H4 (cell line): ENCODE measurements at regions not wholly inside any gene's neighbourhood (a gene's known extent, or its start where the extent isn't known, plus 50 kb on each side); places are given as distances from the start of the nearest gene placed in this dataset.
"Not testable (repeated sequence)": the region's sequence is repeated elsewhere in the genome, so short reads cannot be mapped to it uniquely, and the experiment has no call there.

ENCODE experiments used
- DNase-seq: peaks from one replicate; pipeline ENCODE4 v3.0.0-alpha.2; 2015; ENCODE audit warnings: low spot score

- DNase-seq: no peak
These were observed 114.1 kb downstream of the RAB38 start for GRCh38 chr11:88061111-88061510.

- no peak for DNase-seq
These were observed 115.9 kb downstream of the RAB38 start for GRCh38 chr11:88059326-88059725.

GRCh38 chr11:88051396-88051795 is 123.8 kb downstream of the RAB38 start:
- peak; percentile 30 for DNase-seq

- DNase-seq: no peak
These were observed 125.0 kb downstream of the RAB38 start for GRCh38 chr11:88050247-88050646.

- not testable (repeated sequence) for DNase-seq
These were observed 130.0 kb downstream of the RAB38 start for GRCh38 chr11:88045288-88045687.

- not testable (repeated sequence) for DNase-seq
These were observed 130.6 kb downstream of the RAB38 start for GRCh38 chr11:88044658-88045057.

GRCh38 chr11:88043149-88043548 is 132.1 kb downstream of the RAB38 start:
- no peak for DNase-seq

- no peak for DNase-seq
These were observed 132.6 kb downstream of the RAB38 start for GRCh38 chr11:88042647-88043046.

- DNase-seq: no peak
These were observed 133.0 kb downstream of the RAB38 start for GRCh38 chr11:88042238-88042637.

GRCh38 chr11:88041679-88042078 is 133.6 kb downstream of the RAB38 start:
- DNase-seq: no peak

- no peak for DNase-seq
These were observed 135.1 kb downstream of the RAB38 start for GRCh38 chr11:88040148-88040496.

- DNase-seq: no peak
These were observed 135.6 kb downstream of the RAB38 start for GRCh38 chr11:88039476-88040147.

GRCh38 chr11:88038063-88038462 is 137.2 kb downstream of the RAB38 start:
- DNase-seq: no peak

- DNase-seq: no peak
These were observed 138.5 kb downstream of the RAB38 start for GRCh38 chr11:88036701-88037100.

- no peak for DNase-seq
These were observed 140.0 kb downstream of the RAB38 start for GRCh38 chr11:88035271-88035670.

GRCh38 chr11:88017666-88018065 is 157.6 kb downstream of the RAB38 start:
- DNase-seq: no peak

GRCh38 chr11:88016392-88017170 is 158.7 kb downstream of the RAB38 start:
- DNase-seq: peak; percentile 79

- DNase-seq: no peak
These were observed 160.1 kb downstream of the RAB38 start for GRCh38 chr11:88015170-88015569.

- no peak for DNase-seq
These were observed 161.7 kb downstream of the RAB38 start for GRCh38 chr11:88013508-88014065.

GRCh38 chr11:88012456-88012855 is 162.8 kb downstream of the RAB38 start:
- no peak for DNase-seq

GRCh38 chr11:87976009-87976408 is 199.2 kb downstream of the RAB38 start:
- DNase-seq: no peak

- no peak for DNase-seq
These were observed 200.4 kb downstream of the RAB38 start for GRCh38 chr11:87974797-87975196.

- DNase-seq: no peak
These were observed 203.1 kb downstream of the RAB38 start for GRCh38 chr11:87972133-87972532.
